Lower leg skin (tissue), 3 donors: ENCODE measurements at regions not wholly inside any gene's neighbourhood (a gene's known extent, or its start where the extent isn't known, plus 50 kb on each side); places are given as distances from the start of the nearest gene placed in this dataset.

ENCODE experiments used
- POLR2A ChIP-seq, 2 donors: fragments of 450-650 bp; IDR thresholded peaks; one replicate each; pipeline ENCODE4 v1.6.1; 2016 to 2017; ENCODE audit warnings: antibody characterized with exemption in 2 of 2, mild to moderate bottlenecking in 1 of 2, moderate library complexity in 1 of 2
- TF ChIP-seq, protein P1 (sequence below), 3 donors: fragments of 450-650 bp; IDR thresholded peaks; one replicate each; pipeline ENCODE4 v1.5.1; 2016; ENCODE audit warnings: antibody characterized with exemption in 3 of 3, mild to moderate bottlenecking in 3 of 3, moderate library complexity in 2 of 3

GRCh38 chr17:77750427-77751043 is 208.0 kb upstream of the TNRC6C start:
- no peak for TF ChIP-seq POLR2A (IDR thresholded peaks at IDR 0.05)
- TF ChIP-seq, protein P1, sequence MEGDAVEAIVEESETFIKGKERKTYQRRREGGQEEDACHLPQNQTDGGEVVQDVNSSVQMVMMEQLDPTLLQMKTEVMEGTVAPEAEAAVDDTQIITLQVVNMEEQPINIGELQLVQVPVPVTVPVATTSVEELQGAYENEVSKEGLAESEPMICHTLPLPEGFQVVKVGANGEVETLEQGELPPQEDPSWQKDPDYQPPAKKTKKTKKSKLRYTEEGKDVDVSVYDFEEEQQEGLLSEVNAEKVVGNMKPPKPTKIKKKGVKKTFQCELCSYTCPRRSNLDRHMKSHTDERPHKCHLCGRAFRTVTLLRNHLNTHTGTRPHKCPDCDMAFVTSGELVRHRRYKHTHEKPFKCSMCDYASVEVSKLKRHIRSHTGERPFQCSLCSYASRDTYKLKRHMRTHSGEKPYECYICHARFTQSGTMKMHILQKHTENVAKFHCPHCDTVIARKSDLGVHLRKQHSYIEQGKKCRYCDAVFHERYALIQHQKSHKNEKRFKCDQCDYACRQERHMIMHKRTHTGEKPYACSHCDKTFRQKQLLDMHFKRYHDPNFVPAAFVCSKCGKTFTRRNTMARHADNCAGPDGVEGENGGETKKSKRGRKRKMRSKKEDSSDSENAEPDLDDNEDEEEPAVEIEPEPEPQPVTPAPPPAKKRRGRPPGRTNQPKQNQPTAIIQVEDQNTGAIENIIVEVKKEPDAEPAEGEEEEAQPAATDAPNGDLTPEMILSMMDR (IDR thresholded peaks at IDR 0.05) = no peak
